ENCODE measurements at regions not wholly inside any gene's neighbourhood (a gene's known extent, or its start where the extent isn't known, plus 50 kb on each side); places are given as distances from the start of the nearest gene placed in this dataset.

- no peaks in the 10 kb centered on the region for H3K36me3 ChIP-seq
- TF ChIP-seq CTCF (IDR thresholded peaks at IDR 0.05): no peak
- H3K4me1 ChIP-seq: no peaks in the 10 kb centered on the region
- WGBS, 2 donors: 39 to 41% methylated on average over 2 of the region's 2 CpGs
- DNase-seq: no peak
- no peak for ATAC-seq
- peaks cover 0 to 3% (median 0%) of the 10 kb centered on the region in 11 donors for H3K9me3 ChIP-seq
- H3K27ac ChIP-seq: no peak overlapping the region
- intact Hi-C loops (cut with DNase I): no loop called here
- H3K4me3 ChIP-seq: no peak overlapping the region
- no peaks in the 10 kb centered on the region for H3K27me3 ChIP-seq
Observed at GRCh38 chr13:85601526-85601925, 197.7 kb downstream of the SLITRK6 start.

- no peak for DNase-seq
Observed at GRCh38 chr13:85597790-85598500, 201.3 kb downstream of the SLITRK6 start.

GRCh38 chr13:85592211-85592610 lies 207.0 kb downstream of the SLITRK6 start:
- no peak for DNase-seq
- Histone ChIP-seq H3K27ac (no peak overlapping the region), H3K27me3 (no peaks in the 10 kb centered on the region), H3K4me1 (no peaks in the 10 kb centered on the region), H3K4me3 (no peak overlapping the region), H3K36me3 (no peaks in the 10 kb centered on the region), H3K9me3 (peaks cover 0 to 12% (median 0%) of the 10 kb centered on the region in 11 donors)
- no peak for TF ChIP-seq CTCF (IDR thresholded peaks at IDR 0.05)
- WGBS, 2 donors: 60 to 81% methylated on average over 2 of the region's 2 CpGs
- no peak for ATAC-seq
- intact Hi-C loops (cut with DNase I): no loop called here

More at GRCh38 chr13:85597790-85598500, 201.3 kb downstream of the SLITRK6 start:
- no peak for TF ChIP-seq CTCF (IDR thresholded peaks at IDR 0.05)
- Histone ChIP-seq H3K27ac (no peak overlapping the region), H3K36me3 (no peaks in the 10 kb centered on the region), H3K27me3 (no peaks in the 10 kb centered on the region), H3K4me3 (no peak overlapping the region), H3K9me3 (peaks cover 0 to 12% (median 0%) of the 10 kb centered on the region in 11 donors), H3K4me1 (no peaks in the 10 kb centered on the region)
- 79 to 85% methylated on average over 4 of the region's 4 CpGs for WGBS, 2 donors
- ATAC-seq: no peak
- intact Hi-C loops (cut with DNase I): no loop called here

- H3K36me3 ChIP-seq: no peaks in the 10 kb centered on the region
- no peaks in the 10 kb centered on the region for H3K27me3 ChIP-seq
- intact Hi-C loops (cut with DNase I): no loop called here
- 73 to 74% methylated on average over 2 of the region's 2 CpGs for WGBS, 2 donors
- DNase-seq: no peak
- no peaks in the 10 kb centered on the region for H3K4me1 ChIP-seq
- ATAC-seq: no peak
- no peak overlapping the region for H3K4me3 ChIP-seq
- peaks cover 0 to 14% (median 0%) of the 10 kb centered on the region in 11 donors for H3K9me3 ChIP-seq
- no peak for TF ChIP-seq CTCF (IDR thresholded peaks at IDR 0.05)
- H3K27ac ChIP-seq: no peak overlapping the region
Observed at GRCh38 chr13:85590231-85590931, 208.8 kb downstream of the SLITRK6 start.
